SK-N-SH (cell line): ENCODE measurements at regions not wholly inside any gene's neighbourhood (a gene's known extent, or its start where the extent isn't known, plus 50 kb on each side); places are given as distances from the start of the nearest gene placed in this dataset.

Source experiments
- CTCF ChIA-PET: fragments of 300-600, 350-600 bp; formaldehyde crosslinking; extraction: SDS; loops from one replicate; lab custom pipeline; 2021; lab: Yijun Ruan, JAX
- POLR2A ChIA-PET: fragments of 350-600 bp; sonication (Branson Sonifier 250); formaldehyde crosslinking; extraction: SDS; loops from one replicate; lab custom pipeline; 2020; ENCODE audit warnings: antibody characterized with exemption, inconsistent platforms; lab: Yijun Ruan, JAX
- DNase-seq: peaks from one replicate; pipeline ENCODE4 v3.0.0; 2012
- H2AFZ ChIP-seq: fragments of 200-600 bp; sonication (generic); 2 replicates; pipeline ENCODE4 v1.8.1; 2016; ENCODE audit warnings: antibody characterized with exemption, mild to moderate bottlenecking, low read depth
- H3F3A ChIP-seq: fragments of 200-600 bp; sonication (generic); replicated peaks from 2 replicates; pipeline ENCODE3; 2016; ENCODE audit warnings: antibody characterized with exemption, mild to moderate bottlenecking; ENCODE audit not compliant: insufficient read depth
- H3K27ac ChIP-seq, 2 experiments: fragments of 200-500 bp in 1 of 2; fragments of 200-600 bp in 1 of 2; sonication (Bioruptor generic) in 1 of 2; sonication (generic), shearing (Covaris generic) in 1 of 2; 2 replicates each; pipeline versions ENCODE4 v1.5.1 to v1.6.1; 2014 to 2016; ENCODE audit warnings: low read depth in 2 of 2, inconsistent platforms in 1 of 2, low read length in 1 of 2, mild to moderate bottlenecking in 1 of 2, mixed read lengths in 1 of 2
- H3K27me3 ChIP-seq: fragments of 200-600 bp; sonication (generic), shearing (Covaris generic); 2 replicates; pipeline ENCODE4 v1.6.1; 2016; ENCODE audit warnings: mixed run types; ENCODE audit not compliant: insufficient read depth
- H3K36me3 ChIP-seq, 2 experiments: fragments of 200-500 bp in 1 of 2; fragments of 200-600 bp in 1 of 2; sonication (Bioruptor generic) in 1 of 2; sonication (generic) in 1 of 2; replicated peaks in 1 of 2; 2 replicates each; pipeline versions ENCODE3 to v1.5.1; 2014 to 2016; ENCODE audit warnings: low read length in 1 of 2, mild to moderate bottlenecking in 1 of 2; ENCODE audit not compliant: insufficient read depth in 2 of 2, control insufficient read depth in 1 of 2
- H3K4me1 ChIP-seq, 2 experiments: fragments of 200-500 bp in 1 of 2; fragments of 200-600 bp in 1 of 2; sonication (Bioruptor generic) in 1 of 2; sonication (generic), shearing (Covaris generic) in 1 of 2; 2 replicates each; pipeline versions ENCODE4 v1.5.1 to v1.6.1; 2014 to 2016; ENCODE audit warnings: low read depth in 1 of 2, low read length in 1 of 2, mixed run types in 1 of 2; ENCODE audit not compliant: insufficient read depth in 2 of 2, control insufficient read depth in 1 of 2
- H3K4me2 ChIP-seq: fragments of 200-600 bp; sonication (generic), shearing (Covaris generic); 2 replicates; pipeline ENCODE4 v1.6.1; 2017; ENCODE audit warnings: mixed run types
- H3K4me3 ChIP-seq, 2 experiments: fragments of 200-500 bp in 1 of 2; fragments of 200-600 bp in 1 of 2; sonication (Bioruptor generic) in 1 of 2; sonication (generic), shearing (Covaris generic) in 1 of 2; 2 replicates each; pipeline versions ENCODE4 v1.5.1 to v1.8.1; 2014 to 2016; ENCODE audit warnings: low read depth in 2 of 2, inconsistent platforms in 1 of 2, low read length in 1 of 2, mild to moderate bottlenecking in 1 of 2, mixed read lengths in 1 of 2, moderate library complexity in 1 of 2
- H3K79me2 ChIP-seq: fragments of 200-600 bp; sonication (generic); 2 replicates; pipeline ENCODE4 v1.8.1; 2017; ENCODE audit warnings: mild to moderate bottlenecking; ENCODE audit not compliant: insufficient read depth
- H3K9ac ChIP-seq: fragments of 200-600 bp; sonication (generic); 2 replicates; pipeline ENCODE4 v1.6.1; 2017; ENCODE audit warnings: mixed run types
- H3K9me2 ChIP-seq: fragments of 200-600 bp; sonication (generic); 2 replicates; pipeline ENCODE4 v1.6.1; 2017; ENCODE audit warnings: mixed run types
- H3K9me3 ChIP-seq: fragments of 200-600 bp; sonication (generic); 2 replicates; pipeline ENCODE4 v1.6.1; 2017; ENCODE audit warnings: mixed run types, mild to moderate bottlenecking, moderate library complexity
- H4K20me1 ChIP-seq: fragments of 200-600 bp; sonication (generic); 2 replicates; pipeline ENCODE4 v1.6.1; 2017; ENCODE audit warnings: mild to moderate bottlenecking, mixed run types; ENCODE audit not compliant: insufficient read depth
- CTCF ChIP-seq: fragments of 200-600 bp; sonication (generic); IDR thresholded peaks from 2 replicates; pipeline ENCODE4 v1.6.1; 2017; ENCODE audit warnings: antibody characterized with exemption, mild to moderate bottlenecking, moderate library complexity
- EP300 ChIP-seq, 2 experiments: IDR thresholded peaks; 2 replicates each; pipeline versions ENCODE4 v1.4.0 to v1.6.1; 2012; ENCODE audit warnings: borderline replicate concordance in 1 of 2, low read depth in 1 of 2, low read length in 1 of 2
- FOXJ3 ChIP-seq: sonication (generic); formaldehyde crosslinking; IDR thresholded peaks from 2 replicates; pipeline ENCODE4 v1.5.1; 2020; ENCODE audit warnings: mild to moderate bottlenecking, missing genetic modification reagents
- GATA2 ChIP-seq: sonication (generic); formaldehyde crosslinking; IDR thresholded peaks from 2 replicates; pipeline ENCODE4 v1.5.0; 2020; ENCODE audit warnings: mild to moderate bottlenecking, missing genetic modification reagents
- JUND ChIP-seq: IDR thresholded peaks from 2 replicates; pipeline ENCODE4 v1.4.0; 2012
- MAX ChIP-seq: IDR thresholded peaks from 2 replicates; pipeline ENCODE4 v1.4.0; 2012; ENCODE audit warnings: low read depth
- MEF2A ChIP-seq: IDR thresholded peaks from 2 replicates; pipeline ENCODE4 v1.4.0; 2012; ENCODE audit warnings: low read depth, borderline replicate concordance
- MXI1 ChIP-seq: IDR thresholded peaks from 2 replicates; pipeline ENCODE4 v1.6.1; 2012; ENCODE audit warnings: mild to moderate bottlenecking, low read depth, low read length, improper control_type of control experiment
- PBX3 ChIP-seq: IDR thresholded peaks from 2 replicates; pipeline ENCODE4; 2012
- POLR2AphosphoS5 ChIP-seq: IDR thresholded peaks from 2 replicates; pipeline ENCODE4 v1.6.1; 2012; ENCODE audit warnings: low read depth, low read length
- RAD21 ChIP-seq: IDR thresholded peaks from 2 replicates; pipeline ENCODE4 v1.6.1; 2012; ENCODE audit warnings: mild to moderate bottlenecking, low read length
- RCOR1 ChIP-seq: fragments of 150-350 bp; IDR thresholded peaks from 2 replicates; pipeline ENCODE4 v1.6.1; 2017; ENCODE audit warnings: antibody characterized with exemption, low read length
- RFX5 ChIP-seq: IDR thresholded peaks from 2 replicates; pipeline ENCODE4 v1.6.1; 2012; ENCODE audit warnings: mild to moderate bottlenecking, improper control_type of control experiment, low read length
- SMC3 ChIP-seq: IDR thresholded peaks from 2 replicates; pipeline ENCODE4 v1.6.1; 2012; ENCODE audit warnings: low read depth, low read length, improper control_type of control experiment
- TAF1 ChIP-seq: IDR thresholded peaks from 2 replicates; pipeline ENCODE4 v1.6.1; 2012; ENCODE audit warnings: low read depth, mild to moderate bottlenecking, low read length, moderate library complexity, borderline replicate concordance
- TEAD4 ChIP-seq: IDR thresholded peaks from 2 replicates; pipeline ENCODE4 v1.4.0; 2012; ENCODE audit warnings: mild to moderate bottlenecking, borderline replicate concordance; ENCODE audit not compliant: insufficient read depth
- USF1 ChIP-seq: IDR thresholded peaks from 2 replicates; pipeline ENCODE4 v1.4.0; 2012; ENCODE audit warnings: low read depth, borderline replicate concordance
- USF2 ChIP-seq: fragments of 150-350 bp; IDR thresholded peaks from 2 replicates; pipeline ENCODE4 v1.6.1; 2017; ENCODE audit warnings: antibody characterized with exemption, low read length, low read depth, borderline replicate concordance
- WGBS: methylation state at CpG from one replicate; pipeline ENCODE4 v1.1.6; 2017; ENCODE audit warnings: low lambda C conversion rate; 5-methylcytosine and 5-hydroxymethylcytosine counted together

- no peaks in the 10 kb centered on the region for H3K27me3 ChIP-seq
- H3K9me2 ChIP-seq: no peaks in the 10 kb centered on the region
- TF ChIP-seq SMC3: no peak
- TF ChIP-seq MXI1: no peak
- TF ChIP-seq USF1: no peak
- TF ChIP-seq GATA2 (CRISPR knock-in tag): no peak
- no peak for TF ChIP-seq MEF2A
- TF ChIP-seq POLR2AphosphoS5: no peak
- TF ChIP-seq TAF1: no peak
- no peak for TF ChIP-seq EP300 (IDR thresholded peaks at IDR 0.05; ENCODE audit: borderline replicate concordance in 1 of 2, low read depth in 1 of 2, low read length in 1 of 2)
- no peak for TF ChIP-seq FOXJ3 (CRISPR knock-in tag)
- TF ChIP-seq JUND: no peak
- TF ChIP-seq PBX3: no peak
- TF ChIP-seq CTCF: no peak
- TF ChIP-seq MAX: no peak
- TF ChIP-seq TEAD4: no peak
- no peak for TF ChIP-seq RFX5
- TF ChIP-seq USF2: no peak
- no peak for TF ChIP-seq RAD21
- no peak for TF ChIP-seq RCOR1
- H3F3A ChIP-seq: no peaks in the 10 kb centered on the region
- H3K9me3 ChIP-seq: no peaks in the 10 kb centered on the region
- no peak for DNase-seq
- H3K4me3 ChIP-seq: no peak overlapping the region
- H3K4me2 ChIP-seq: no peak overlapping the region
- H3K27ac ChIP-seq: no peak overlapping the region
- H3K4me1 ChIP-seq: no peaks in the 10 kb centered on the region
- 9% methylated on average over 4 of the region's 4 CpGs for WGBS
- no peaks in the 10 kb centered on the region for H4K20me1 ChIP-seq
- H2AFZ ChIP-seq: no peak overlapping the region
- H3K9ac ChIP-seq: no peak overlapping the region
- no peaks in the 10 kb centered on the region for H3K79me2 ChIP-seq
- CTCF ChIA-PET: no interaction called here
- H3K36me3 ChIP-seq: no peaks in the 10 kb centered on the region
- POLR2A ChIA-PET: no interaction called here
Measured at GRCh38 chr7:114802632-114803031, 119.3 kb upstream of the MDFIC start.
